ENCODE measurements at regions not wholly inside any gene's neighbourhood (a gene's known extent, or its start where the extent isn't known, plus 50 kb on each side); places are given as distances from the start of the nearest gene placed in this dataset.
"Not testable (repeated sequence)": the region's sequence is repeated elsewhere in the genome, so short reads cannot be mapped to it uniquely, and the experiment has no call there.

DNA sequence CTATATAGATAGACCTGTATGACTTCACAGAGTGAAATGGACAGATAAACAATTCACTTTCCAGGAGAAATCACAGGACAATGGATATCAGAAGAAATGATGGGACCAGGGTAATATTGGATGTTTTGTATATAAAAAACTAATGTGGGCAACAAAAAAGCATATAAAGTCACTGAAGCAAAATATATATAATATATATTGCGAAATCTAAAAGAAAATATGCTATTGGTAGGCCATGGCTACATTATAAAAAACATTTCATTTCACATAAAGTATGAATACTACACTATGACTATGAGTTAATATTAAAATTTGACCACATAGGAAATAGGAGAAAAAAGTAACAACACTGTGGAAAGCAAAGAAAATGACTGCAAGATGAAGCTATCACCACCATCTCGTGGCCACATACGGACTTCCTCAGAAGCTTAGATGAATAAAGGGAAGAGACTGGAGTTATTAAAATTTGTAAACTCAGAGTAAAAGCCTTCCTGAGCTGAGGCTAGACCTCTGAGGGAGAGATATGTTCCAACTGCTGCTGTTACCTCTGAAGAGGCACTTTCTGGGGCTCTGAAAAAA, 115.8 kb downstream of the SYT15B start:
- H3K4me3 ChIP-seq (ENCODE audit: low read depth, low read length); DNase-seq (ENCODE audit: low read depth): not testable (repeated sequence)

DNA sequence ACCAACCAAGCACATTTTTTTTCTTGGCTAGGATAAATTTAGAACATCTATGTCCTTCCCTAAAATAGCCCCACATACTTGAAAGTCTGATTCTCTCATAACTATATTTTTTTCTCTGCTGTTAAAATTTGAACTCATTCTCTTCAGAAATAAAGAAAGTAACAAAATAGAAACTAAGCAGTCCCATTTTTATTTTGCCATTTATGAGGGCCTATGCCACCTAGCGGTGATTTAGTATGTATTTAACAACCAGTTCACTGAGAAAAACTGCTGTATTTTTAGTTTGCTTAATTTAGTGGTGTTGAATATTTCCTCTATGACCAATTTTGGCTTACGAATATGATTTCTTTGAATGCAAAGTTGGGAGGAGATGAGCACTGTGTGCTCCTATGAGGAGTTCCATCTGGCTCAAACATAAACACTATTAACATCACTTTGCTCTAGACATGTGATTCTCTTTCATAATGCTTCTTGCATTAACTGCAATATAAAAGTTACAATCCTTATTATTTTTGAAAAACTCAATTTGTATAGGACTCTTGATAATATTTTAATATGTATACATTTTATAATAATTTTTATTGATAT, 116.6 kb downstream of the SYT15B start:
- DNase-seq (ENCODE audit: low read depth): peak; percentile 40

DNA sequence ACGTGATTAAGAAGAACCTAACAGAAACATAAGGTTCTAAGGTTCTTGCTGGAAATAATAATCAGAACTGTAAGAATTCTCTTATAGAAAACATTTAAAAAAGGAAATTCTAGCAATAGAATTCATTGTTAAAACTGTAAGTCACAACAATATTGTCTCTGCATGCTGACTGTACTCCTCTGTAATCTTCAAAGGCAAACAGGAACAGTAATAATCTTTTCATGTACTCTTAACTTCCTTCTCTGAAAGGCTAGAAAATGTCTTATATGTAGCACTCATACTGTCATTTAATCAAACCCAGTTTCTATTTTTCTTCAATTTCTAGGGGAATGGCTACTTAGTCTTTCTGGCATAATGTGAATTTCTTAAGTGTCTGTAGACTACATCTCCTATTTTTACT, 103.5 kb upstream of the AGAP9 start:
- not testable (repeated sequence) for DNase-seq (ENCODE audit: low read depth); H3K4me3 ChIP-seq (ENCODE audit: low read depth, low read length)

More for the DNA sequence above, 116.6 kb downstream of the SYT15B start:
- TF ChIP-seq, protein P1, sequence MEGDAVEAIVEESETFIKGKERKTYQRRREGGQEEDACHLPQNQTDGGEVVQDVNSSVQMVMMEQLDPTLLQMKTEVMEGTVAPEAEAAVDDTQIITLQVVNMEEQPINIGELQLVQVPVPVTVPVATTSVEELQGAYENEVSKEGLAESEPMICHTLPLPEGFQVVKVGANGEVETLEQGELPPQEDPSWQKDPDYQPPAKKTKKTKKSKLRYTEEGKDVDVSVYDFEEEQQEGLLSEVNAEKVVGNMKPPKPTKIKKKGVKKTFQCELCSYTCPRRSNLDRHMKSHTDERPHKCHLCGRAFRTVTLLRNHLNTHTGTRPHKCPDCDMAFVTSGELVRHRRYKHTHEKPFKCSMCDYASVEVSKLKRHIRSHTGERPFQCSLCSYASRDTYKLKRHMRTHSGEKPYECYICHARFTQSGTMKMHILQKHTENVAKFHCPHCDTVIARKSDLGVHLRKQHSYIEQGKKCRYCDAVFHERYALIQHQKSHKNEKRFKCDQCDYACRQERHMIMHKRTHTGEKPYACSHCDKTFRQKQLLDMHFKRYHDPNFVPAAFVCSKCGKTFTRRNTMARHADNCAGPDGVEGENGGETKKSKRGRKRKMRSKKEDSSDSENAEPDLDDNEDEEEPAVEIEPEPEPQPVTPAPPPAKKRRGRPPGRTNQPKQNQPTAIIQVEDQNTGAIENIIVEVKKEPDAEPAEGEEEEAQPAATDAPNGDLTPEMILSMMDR (IDR thresholded peaks at IDR 0.05; ENCODE audit: insufficient read depth, low read depth, low read length): peak; percentile 15
- not testable (repeated sequence) for H3K4me3 ChIP-seq (ENCODE audit: low read depth, low read length)

- not testable (repeated sequence) for DNase-seq (ENCODE audit: low read depth); H3K4me3 ChIP-seq (ENCODE audit: low read depth, low read length)
These were observed 99.3 kb upstream of the AGAP9 start for GRCh38 chr10:47622719-47623118.

GRCh38 chr10:47619300-47620012, 96.0 kb upstream of the AGAP9 start:
- not testable (repeated sequence) for H3K4me3 ChIP-seq (ENCODE audit: low read depth, low read length); DNase-seq (ENCODE audit: low read depth)

GRCh38 chr10:47609311-47609710, 85.9 kb upstream of the AGAP9 start:
- not testable (repeated sequence) for DNase-seq (ENCODE audit: low read depth); H3K4me3 ChIP-seq (ENCODE audit: low read depth, low read length)

DNA sequence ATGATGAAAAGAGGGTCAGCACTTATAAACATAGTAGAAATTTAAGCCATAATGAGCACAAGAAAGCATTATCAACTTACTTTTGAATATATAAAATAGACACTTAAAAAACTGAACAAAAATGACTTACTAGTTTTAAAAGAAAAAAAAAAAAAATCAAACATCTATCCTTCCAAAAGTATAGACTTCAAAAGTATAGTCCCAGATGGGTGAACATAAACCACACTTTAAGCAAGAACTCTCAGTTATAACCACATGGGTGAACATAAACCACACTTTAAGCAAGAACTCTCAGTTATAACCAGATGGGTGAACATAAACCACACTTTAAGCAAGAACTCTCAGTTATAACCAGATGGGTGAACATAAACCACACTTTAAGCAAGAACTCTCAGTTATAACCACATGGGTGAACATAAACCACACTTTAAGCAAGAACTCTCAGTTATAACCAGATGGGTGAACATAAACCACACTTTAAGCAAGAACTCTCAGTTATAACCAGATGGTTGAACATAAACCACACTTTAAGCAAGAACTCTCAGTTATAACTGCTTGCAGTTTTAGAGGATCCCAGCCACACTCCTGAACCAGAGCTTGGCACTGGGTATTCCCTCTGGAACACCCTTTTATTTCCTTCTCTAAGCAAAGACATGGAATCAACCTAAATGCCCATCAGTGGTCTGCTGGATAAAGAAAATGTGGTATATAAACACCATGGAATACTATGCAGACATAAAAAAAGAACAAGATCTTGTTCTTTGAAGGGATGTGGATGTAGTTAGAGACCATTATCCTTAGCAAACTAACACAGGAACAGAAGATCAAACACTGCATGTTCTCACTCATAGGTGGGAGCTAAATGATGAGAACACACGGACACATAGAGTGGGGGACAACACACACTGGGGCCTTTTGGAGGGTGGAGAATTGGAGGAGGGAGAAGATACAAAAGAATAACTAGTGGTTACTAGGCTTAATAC, 82.6 kb upstream of the AGAP9 start:
- not testable (repeated sequence) for DNase-seq (ENCODE audit: low read depth)

GRCh38 chr10:47600604-47601003, 77.2 kb upstream of the AGAP9 start:
- DNase-seq (ENCODE audit: low read depth); H3K4me3 ChIP-seq (ENCODE audit: low read depth, low read length): not testable (repeated sequence)

More for the DNA sequence above, 82.6 kb upstream of the AGAP9 start:
- H3K4me3 ChIP-seq (ENCODE audit: low read depth, low read length): not testable (repeated sequence)

DNA sequence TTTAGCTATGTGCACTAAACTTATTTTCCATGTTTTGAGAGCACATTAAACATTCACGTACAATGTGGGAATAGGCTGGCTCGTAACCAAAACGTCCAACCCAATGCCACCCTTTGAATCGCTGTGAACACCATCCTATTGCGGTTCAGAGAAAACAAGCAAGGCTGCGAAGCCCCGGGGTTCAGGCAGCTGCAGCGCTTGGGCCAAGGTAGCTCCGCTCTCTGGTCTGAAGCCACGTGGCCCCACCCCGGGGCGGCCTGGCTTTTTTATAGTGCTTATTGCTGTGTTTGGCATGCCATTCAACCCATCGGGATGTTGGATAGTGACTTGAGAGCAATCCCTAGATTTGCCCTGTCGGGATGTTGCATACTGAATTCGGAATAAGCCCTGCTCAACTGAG, 76.7 kb upstream of the AGAP9 start:
- not testable (repeated sequence) for H3K4me3 ChIP-seq (ENCODE audit: low read depth, low read length); DNase-seq (ENCODE audit: low read depth)

DNA sequence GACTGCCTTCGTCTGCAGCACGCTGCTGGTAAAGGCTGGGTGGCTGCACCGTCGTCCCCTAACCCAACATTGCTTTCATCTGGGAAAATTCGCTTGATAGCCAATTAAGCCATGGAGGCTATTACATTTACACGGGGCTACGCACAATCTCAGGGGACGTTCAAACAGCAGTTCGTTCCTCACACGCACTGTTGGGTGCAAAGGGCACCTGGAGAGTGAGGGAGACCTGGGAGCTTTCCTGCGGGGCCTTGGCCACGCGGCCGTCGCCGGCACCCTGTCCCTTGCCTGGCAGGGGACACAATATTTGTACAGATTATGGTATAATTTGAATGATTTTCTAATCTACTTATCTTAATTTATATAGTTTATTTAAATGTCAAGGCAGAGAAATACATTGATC, 76.2 kb upstream of the AGAP9 start:
- H3K4me3 ChIP-seq (ENCODE audit: low read depth, low read length): not testable (repeated sequence)

GRCh38 chr10:47593805-47594204, 70.4 kb upstream of the AGAP9 start:
- not testable (repeated sequence) for H3K4me3 ChIP-seq (ENCODE audit: low read depth, low read length); DNase-seq (ENCODE audit: low read depth)

More for the DNA sequence above, 76.2 kb upstream of the AGAP9 start:
- not testable (repeated sequence) for DNase-seq (ENCODE audit: low read depth)

GRCh38 chr10:47593129-47593528, 69.7 kb upstream of the AGAP9 start:
- DNase-seq (ENCODE audit: low read depth); H3K4me3 ChIP-seq (ENCODE audit: low read depth, low read length): not testable (repeated sequence)

GRCh38 chr10:47590956-47591355, 67.5 kb upstream of the AGAP9 start:
- DNase-seq (ENCODE audit: low read depth); H3K4me3 ChIP-seq (ENCODE audit: low read depth, low read length): not testable (repeated sequence)

DNA sequence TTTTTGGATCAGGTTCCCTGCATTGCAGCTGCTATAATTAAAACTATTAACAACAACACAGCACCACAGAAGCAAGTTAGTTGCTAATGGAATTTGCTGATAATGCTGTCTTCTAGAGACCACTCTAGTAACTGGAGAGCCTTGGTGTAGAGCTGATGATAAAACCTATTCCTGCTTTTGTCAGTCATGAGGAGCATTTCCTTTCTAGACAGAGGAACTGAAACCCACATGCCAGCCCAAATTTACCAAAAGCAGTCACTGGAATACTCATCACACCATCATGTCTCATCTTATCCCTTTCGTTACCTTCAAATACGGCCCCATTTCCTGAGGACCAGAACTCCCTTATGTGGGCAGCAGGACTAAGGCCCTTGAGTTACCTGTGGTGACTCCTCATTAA, 67.1 kb upstream of the AGAP9 start:
- H3K4me3 ChIP-seq (ENCODE audit: low read depth, low read length); DNase-seq (ENCODE audit: low read depth): not testable (repeated sequence)

DNA sequence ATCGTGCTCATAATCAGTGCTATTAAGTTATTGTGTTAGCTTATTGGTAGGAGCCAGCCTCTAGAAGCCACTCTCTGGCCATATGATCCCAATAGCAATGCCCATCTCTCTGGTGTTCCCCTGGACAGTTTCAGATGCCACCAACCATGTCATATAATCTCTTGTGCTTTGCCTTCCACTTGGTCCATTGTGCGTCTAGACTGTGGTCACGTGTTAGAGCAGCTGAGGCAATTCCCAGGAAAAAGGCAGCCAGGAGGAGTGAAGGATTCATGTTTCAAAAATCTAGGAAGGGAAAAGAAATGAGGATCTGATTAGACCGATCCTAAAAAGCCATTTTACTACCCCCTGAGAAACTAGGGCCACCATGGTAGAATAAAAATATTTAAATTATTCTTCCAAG, 58.6 kb upstream of the AGAP9 start:
- not testable (repeated sequence) for DNase-seq (ENCODE audit: low read depth); H3K4me3 ChIP-seq (ENCODE audit: low read depth, low read length)

DNA sequence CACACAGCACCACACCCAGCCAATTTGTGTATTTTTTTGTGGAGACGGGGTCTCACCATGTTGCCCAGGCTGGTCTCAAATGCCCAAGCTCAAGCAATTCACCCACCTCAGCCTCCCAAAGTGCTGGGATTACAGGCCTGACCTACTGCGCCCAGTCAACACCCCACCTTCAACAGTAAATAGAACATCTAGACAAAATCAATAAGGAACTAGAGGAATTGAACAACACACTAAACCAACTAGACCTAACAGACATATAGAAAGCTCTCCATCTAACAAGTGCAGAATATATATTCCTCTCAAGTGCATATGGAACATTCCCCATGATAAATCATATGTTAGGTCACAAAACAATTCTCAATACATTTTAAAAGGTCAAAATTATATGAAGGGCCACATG, 56.6 kb upstream of the AGAP9 start:
- not testable (repeated sequence) for H3K4me3 ChIP-seq (ENCODE audit: low read depth, low read length); DNase-seq (ENCODE audit: low read depth)

- H3K4me3 ChIP-seq (ENCODE audit: low read depth, low read length); DNase-seq (ENCODE audit: low read depth): not testable (repeated sequence)
These were observed 55.1 kb upstream of the AGAP9 start for GRCh38 chr10:47578547-47578946.
